ENCODE measurements at regions not wholly inside any gene's neighbourhood (a gene's known extent, or its start where the extent isn't known, plus 50 kb on each side); places are given as distances from the start of the nearest gene placed in this dataset.

- no peak overlapping the region for H3K4me3 ChIP-seq (ENCODE audit: low read depth, low read length)
- TF ChIP-seq CTCF (conservative IDR thresholded peaks at IDR 0.05; ENCODE audit: low read depth, low read length): no peak
- no peak for DNase-seq (ENCODE audit: low read depth)
These were observed 401.6 kb downstream of the VRK1 start for GRCh38 chr14:97198813-97199212.

GRCh38 chr14:97200245-97200644 is 403.1 kb downstream of the VRK1 start:
- H3K4me3 ChIP-seq (ENCODE audit: low read depth, low read length): no peak overlapping the region
- DNase-seq (ENCODE audit: low read depth): no peak
- no peak for TF ChIP-seq CTCF (conservative IDR thresholded peaks at IDR 0.05; ENCODE audit: low read depth, low read length)

- no peak overlapping the region for H3K4me3 ChIP-seq (ENCODE audit: low read depth, low read length)
- TF ChIP-seq CTCF (conservative IDR thresholded peaks at IDR 0.05; ENCODE audit: low read depth, low read length): no peak
- DNase-seq (ENCODE audit: low read depth): no peak
These were observed 409.7 kb downstream of the VRK1 start for GRCh38 chr14:97206916-97207315.

GRCh38 chr14:97210202-97210601 is 413.0 kb downstream of the VRK1 start:
- no peak for DNase-seq (ENCODE audit: low read depth)
- no peak for TF ChIP-seq CTCF (conservative IDR thresholded peaks at IDR 0.05; ENCODE audit: low read depth, low read length)
- H3K4me3 ChIP-seq (ENCODE audit: low read depth, low read length): no peak overlapping the region

- TF ChIP-seq CTCF (conservative IDR thresholded peaks at IDR 0.05; ENCODE audit: low read depth, low read length): no peak
- no peak for DNase-seq (ENCODE audit: low read depth)
- H3K4me3 ChIP-seq (ENCODE audit: low read depth, low read length): no peak overlapping the region
These were observed 415.2 kb downstream of the VRK1 start for GRCh38 chr14:97212399-97212798.

- no peak for DNase-seq (ENCODE audit: low read depth)
- H3K4me3 ChIP-seq (ENCODE audit: low read depth, low read length): no peak overlapping the region
- no peak for TF ChIP-seq CTCF (conservative IDR thresholded peaks at IDR 0.05; ENCODE audit: low read depth, low read length)
These were observed 416.5 kb downstream of the VRK1 start for GRCh38 chr14:97213720-97214119.

GRCh38 chr14:97215263-97215969 is 418.2 kb downstream of the VRK1 start:
- H3K4me3 ChIP-seq (ENCODE audit: low read depth, low read length): no peak overlapping the region
- no peak for TF ChIP-seq CTCF (conservative IDR thresholded peaks at IDR 0.05; ENCODE audit: low read depth, low read length)
- DNase-seq (ENCODE audit: low read depth): no peak

Measured in choroid plexus epithelial cell (primary cell).